Astrocyte (in vitro differentiated cells and primary cell): ENCODE measurements at regions not wholly inside any gene's neighbourhood (a gene's known extent, or its start where the extent isn't known, plus 50 kb on each side); places are given as distances from the start of the nearest gene placed in this dataset.

ENCODE experiments used
- CTCF ChIP-seq: IDR thresholded peaks from 2 replicates; pipeline ENCODE4 v1.5.1; 2011; ENCODE audit warnings: low read depth, mild to moderate bottlenecking, inconsistent platforms, low read length, moderate library complexity; ENCODE audit not compliant: insufficient read depth
- EZH2 ChIP-seq: IDR thresholded peaks from 2 replicates; pipeline ENCODE4 v1.6.1; 2012; ENCODE audit warnings: mild to moderate bottlenecking, low read length, inconsistent platforms; ENCODE audit not compliant: insufficient read depth

GRCh38 chr5:36740259-36740898, 134.0 kb downstream of the SLC1A3 start:
- no peak for TF ChIP-seq CTCF
- TF ChIP-seq EZH2: no peak
